HEK293 (cell line): ENCODE measurements at regions not wholly inside any gene's neighbourhood (a gene's known extent, or its start where the extent isn't known, plus 50 kb on each side); places are given as distances from the start of the nearest gene placed in this dataset.
"Not testable (repeated sequence)": the region's sequence is repeated elsewhere in the genome, so short reads cannot be mapped to it uniquely, and the experiment has no call there.

Experiments
- CTCF ChIA-PET: fragments of 350-600 bp; formaldehyde crosslinking; extraction: SDS; loops from one replicate; lab custom pipeline; 2021; ENCODE audit warnings: antibody characterized with exemption; lab: Yijun Ruan, JAX
- POLR2A ChIA-PET: fragments of 300-600 bp; formaldehyde crosslinking; extraction: SDS; loops from one replicate; lab custom pipeline; 2020; ENCODE audit warnings: antibody characterized with exemption, inconsistent platforms; lab: Yijun Ruan, JAX
- H3K27ac ChIP-seq: fragments of 200-500 bp; sonication (Bioruptor generic); 2 replicates; pipeline ENCODE4 v1.5.1; 2014; ENCODE audit warnings: low read depth, low read length, control low read depth, inconsistent platforms; ENCODE audit errors: extremely low read depth
- H3K36me3 ChIP-seq, 2 experiments: fragments of 200-500 bp in 1 of 2; sonication (Bioruptor generic) in 1 of 2; 1 replicate in 1 of 2; 2 replicates in 1 of 2; pipeline ENCODE4 v1.5.1; 2014 to 2017; ENCODE audit warnings: inconsistent platforms in 2 of 2, low read length in 2 of 2; ENCODE audit not compliant: control insufficient read depth in 2 of 2, insufficient read depth in 1 of 2
- H3K4me1 ChIP-seq: fragments of 200-500 bp; sonication (Bioruptor generic); 2 replicates; pipeline ENCODE4 v1.5.1; 2014; ENCODE audit warnings: mild to moderate bottlenecking, low read length, inconsistent platforms; ENCODE audit not compliant: control insufficient read depth, insufficient read depth
- H3K4me3 ChIP-seq: 2 replicates; pipeline ENCODE4 v1.5.1; 2011; ENCODE audit warnings: low read depth, mild to moderate bottlenecking, control low read depth, low read length, moderate library complexity
- H3K9me3 ChIP-seq: fragments of 200-500 bp; sonication (Bioruptor generic); 2 replicates; pipeline ENCODE4 v1.5.1; 2014; ENCODE audit warnings: low read depth, low read length, inconsistent platforms; ENCODE audit not compliant: control insufficient read depth, insufficient read depth
- EGR2 ChIP-seq: fragments of 450-650 bp; formaldehyde crosslinking; IDR thresholded peaks from 2 replicates; pipeline ENCODE4 v1.5.1; 2016; ENCODE audit warnings: low read depth, missing biosample characterization, missing genetic modification characterization
- KLF1 ChIP-seq: fragments of 450-650 bp; formaldehyde crosslinking; IDR thresholded peaks from 2 replicates; pipeline ENCODE4 v1.5.1; 2016; ENCODE audit warnings: missing biosample characterization, missing genetic modification characterization
- OVOL3 ChIP-seq: fragments of 450-650 bp; formaldehyde crosslinking; IDR thresholded peaks from 2 replicates; pipeline ENCODE4 v1.5.1; 2016; ENCODE audit warnings: missing biosample characterization, missing genetic modification characterization
- SCRT2 ChIP-seq: fragments of 450-650 bp; formaldehyde crosslinking; IDR thresholded peaks from 2 replicates; pipeline ENCODE4 v1.5.1; 2016; ENCODE audit warnings: missing biosample characterization, missing genetic modification characterization
- SP2 ChIP-seq: fragments of 450-650 bp; formaldehyde crosslinking; IDR thresholded peaks from 2 replicates; pipeline ENCODE4 v1.5.1; 2016; ENCODE audit warnings: missing biosample characterization, missing genetic modification characterization
- TSHZ1 ChIP-seq: fragments of 450-650 bp; formaldehyde crosslinking; IDR thresholded peaks from 2 replicates; pipeline ENCODE4 v1.5.1; 2016; ENCODE audit warnings: missing biosample characterization, missing genetic modification characterization, borderline replicate concordance
- WT1 ChIP-seq: fragments of 450-650 bp; formaldehyde crosslinking; IDR thresholded peaks from 2 replicates; pipeline ENCODE4 v1.5.1; 2016; ENCODE audit warnings: missing biosample characterization, missing genetic modification characterization
- ZFHX2 ChIP-seq: fragments of 450-650 bp; formaldehyde crosslinking; conservative IDR thresholded peaks from 2 replicates; pipeline ENCODE4 v1.5.1; 2016; ENCODE audit warnings: missing biosample characterization, missing genetic modification characterization
- ZNF121 ChIP-seq: fragments of 450-650 bp; formaldehyde crosslinking; IDR thresholded peaks from 2 replicates; pipeline ENCODE4 v1.5.1; 2016; ENCODE audit warnings: missing biosample characterization, missing genetic modification characterization
- ZNF19 ChIP-seq: fragments of 450-650 bp; formaldehyde crosslinking; IDR thresholded peaks from 2 replicates; pipeline ENCODE4; 2016; ENCODE audit warnings: missing biosample characterization, missing genetic modification characterization, low read depth
- ZNF302 ChIP-seq: fragments of 450-650 bp; formaldehyde crosslinking; IDR thresholded peaks from 2 replicates; pipeline ENCODE4 v1.5.1; 2016; ENCODE audit warnings: missing biosample characterization, missing genetic modification characterization, low read depth
- ZNF350 ChIP-seq: fragments of 450-650 bp; formaldehyde crosslinking; IDR thresholded peaks from 2 replicates; pipeline ENCODE4 v1.5.0; 2017; ENCODE audit warnings: missing biosample characterization, mild to moderate bottlenecking, missing genetic modification characterization
- ZNF398 ChIP-seq: fragments of 450-650 bp; formaldehyde crosslinking; IDR thresholded peaks from 2 replicates; pipeline ENCODE4 v1.5.1; 2017; ENCODE audit warnings: missing biosample characterization, missing genetic modification characterization
- ZNF433 ChIP-seq: fragments of 450-650 bp; formaldehyde crosslinking; IDR thresholded peaks from 2 replicates; pipeline ENCODE4 v1.5.1; 2016; ENCODE audit warnings: missing biosample characterization, missing genetic modification characterization, low read depth
- ZNF449 ChIP-seq: fragments of 450-650 bp; formaldehyde crosslinking; IDR thresholded peaks from 2 replicates; pipeline ENCODE4 v1.5.1; 2017; ENCODE audit warnings: missing biosample characterization, mild to moderate bottlenecking, missing genetic modification characterization, moderate library complexity
- ZNF548 ChIP-seq: fragments of 450-650 bp; formaldehyde crosslinking; IDR thresholded peaks from 2 replicates; pipeline ENCODE4 v1.5.1; 2016; ENCODE audit warnings: missing biosample characterization, missing genetic modification characterization
- ZNF561 ChIP-seq: fragments of 450-650 bp; IDR thresholded peaks from 2 replicates; pipeline ENCODE4 v1.5.1; 2018; ENCODE audit warnings: missing biosample characterization, missing genetic modification characterization, borderline replicate concordance
- ZNF621 ChIP-seq: fragments of 450-650 bp; formaldehyde crosslinking; IDR thresholded peaks from 2 replicates; pipeline ENCODE4 v1.5.1; 2017; ENCODE audit warnings: missing biosample characterization, missing genetic modification characterization
- ZNF626 ChIP-seq: fragments of 450-650 bp; sonication (Bioruptor Pico); formaldehyde crosslinking; IDR thresholded peaks from 2 replicates; pipeline ENCODE4 v1.5.1; 2018; ENCODE audit warnings: missing biosample characterization, missing genetic modification characterization, inconsistent platforms
- ZNF660 ChIP-seq: fragments of 450-650 bp; IDR thresholded peaks from 2 replicates; pipeline ENCODE4 v1.5.1; 2018; ENCODE audit warnings: missing biosample characterization, mild to moderate bottlenecking, missing genetic modification characterization
- ZNF670 ChIP-seq: fragments of 450-650 bp; formaldehyde crosslinking; IDR thresholded peaks from 2 replicates; pipeline ENCODE4 v1.5.1; 2016; ENCODE audit warnings: missing biosample characterization, missing genetic modification characterization, low read depth
- ZNF701 ChIP-seq: fragments of 450-650 bp; formaldehyde crosslinking; IDR thresholded peaks from 2 replicates; pipeline ENCODE4 v1.5.1; 2016; ENCODE audit warnings: missing biosample characterization, missing genetic modification characterization
- ZNF843 ChIP-seq: fragments of 450-650 bp; formaldehyde crosslinking; IDR thresholded peaks from 2 replicates; pipeline ENCODE4 v1.5.1; 2016; ENCODE audit warnings: missing biosample characterization, missing genetic modification characterization
- ZXDB ChIP-seq: fragments of 450-650 bp; formaldehyde crosslinking; IDR thresholded peaks from 2 replicates; pipeline ENCODE4 v1.5.1; 2016; ENCODE audit warnings: missing biosample characterization, missing genetic modification characterization

GRCh38 chr13:33682020-33682564 lies 135.9 kb upstream of the RFC3 start:
- CTCF ChIA-PET, result no interaction called here
- H3K4me3 ChIP-seq, result no peak overlapping the region
- POLR2A ChIA-PET, result no interaction called here
- no peaks in the 10 kb centered on the region for H3K4me1 ChIP-seq
- TF ChIP-seq KLF1 (tag by site-specific recombination), result no peak
- no peak for TF ChIP-seq ZNF433 (tag by site-specific recombination)
- TF ChIP-seq ZNF350 (tag by site-specific recombination), result no peak
- TF ChIP-seq ZNF621, result no peak
- no peak for TF ChIP-seq SCRT2 (tag by site-specific recombination)
- no peak for TF ChIP-seq ZNF701
- TF ChIP-seq ZNF398 (tag by site-specific recombination), result no peak
- no peak for TF ChIP-seq ZNF670 (tag by site-specific recombination)
- no peak for TF ChIP-seq ZNF302 (tag by site-specific recombination)
- no peak for TF ChIP-seq ZNF843 (tag by site-specific recombination)
- TF ChIP-seq ZNF548 (tag by site-specific recombination), result no peak
- TF ChIP-seq, all 188 proteins: peak for 0
- Histone ChIP-seq H3K27ac (no peak overlapping the region), H3K36me3 (no peaks in the 10 kb centered on the region), H3K9me3 (no peaks in the 10 kb centered on the region)

GRCh38 chr13:33682646-33683045 lies 135.3 kb upstream of the RFC3 start:
- POLR2A ChIA-PET, H3K9me3 ChIP-seq, H3K27ac ChIP-seq, H3K4me1 ChIP-seq, H3K36me3 ChIP-seq, H3K4me3 ChIP-seq: not testable (repeated sequence)
- CTCF ChIA-PET, result interaction anchor here (0.7 kb wide), 1 partner anchor 11 kb away, joined by 3 read pairs; no protein-coding TSS in a partner anchor

GRCh38 chr13:33683376-33683775 lies 134.6 kb upstream of the RFC3 start:
- Histone ChIP-seq H3K36me3 (no peaks in the 10 kb centered on the region), H3K4me1 (no peaks in the 10 kb centered on the region), H3K27ac (no peak overlapping the region), H3K9me3 (no peaks in the 10 kb centered on the region), H3K4me3 (no peak overlapping the region)
- CTCF ChIA-PET, result interaction anchor here (0.6 to 0.7 kb wide), 2 partner anchors 10 to 614 kb away, joined by 3 to 5 read pairs; no protein-coding TSS in a partner anchor
- TF ChIP-seq ZFHX2 (tag by site-specific recombination), result no peak
- TF ChIP-seq OVOL3 (tag by site-specific recombination), result no peak
- POLR2A ChIA-PET, result no interaction called here

GRCh38 chr13:33684874-33685273 lies 133.1 kb upstream of the RFC3 start:
- POLR2A ChIA-PET, result no interaction called here
- no peak overlapping the region for H3K27ac ChIP-seq
- no peaks in the 10 kb centered on the region for H3K36me3 ChIP-seq
- CTCF ChIA-PET, result no interaction called here
- no peak overlapping the region for H3K4me3 ChIP-seq
- H3K4me1 ChIP-seq, result no peaks in the 10 kb centered on the region
- no peaks in the 10 kb centered on the region for H3K9me3 ChIP-seq
- TF ChIP-seq KLF1 (tag by site-specific recombination) (no peak), ZNF660 (no peak), ZXDB (no peak), ZNF626 (tag by site-specific recombination) (no peak), SP2 (tag by site-specific recombination) (no peak), ZNF449 (no peak), WT1 (tag by site-specific recombination) (no peak), EGR2 (no peak), ZNF121 (tag by site-specific recombination) (no peak), ZNF19 (tag by site-specific recombination) (no peak), ZNF561 (tag by site-specific recombination) (no peak), TSHZ1 (tag by site-specific recombination) (no peak)
